ENCODE measurements at regions not wholly inside any gene's neighbourhood (a gene's known extent, or its start where the extent isn't known, plus 50 kb on each side); places are given as distances from the start of the nearest gene placed in this dataset.

DNA sequence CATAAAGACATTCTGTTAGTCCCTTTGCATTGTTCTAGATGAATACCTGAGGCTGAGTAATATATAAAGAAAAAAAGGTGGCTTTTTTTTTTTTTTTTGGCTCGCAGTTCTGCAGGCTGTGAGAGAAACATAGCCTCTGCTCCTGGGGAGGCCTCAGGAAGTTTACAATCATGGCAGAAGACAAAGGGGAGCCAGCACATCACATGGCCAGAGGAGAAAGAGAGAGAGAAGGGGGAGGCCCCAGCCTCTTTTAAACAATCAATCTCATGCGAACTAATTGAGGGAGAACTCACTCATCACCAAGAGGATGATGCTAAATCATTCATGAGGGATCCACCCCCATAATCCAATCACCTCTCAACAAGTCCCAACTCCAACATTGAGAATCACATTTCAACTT lies 364.0 kb upstream of the EPHA5 start (continued):
- TF ChIP-seq, protein P1, sequence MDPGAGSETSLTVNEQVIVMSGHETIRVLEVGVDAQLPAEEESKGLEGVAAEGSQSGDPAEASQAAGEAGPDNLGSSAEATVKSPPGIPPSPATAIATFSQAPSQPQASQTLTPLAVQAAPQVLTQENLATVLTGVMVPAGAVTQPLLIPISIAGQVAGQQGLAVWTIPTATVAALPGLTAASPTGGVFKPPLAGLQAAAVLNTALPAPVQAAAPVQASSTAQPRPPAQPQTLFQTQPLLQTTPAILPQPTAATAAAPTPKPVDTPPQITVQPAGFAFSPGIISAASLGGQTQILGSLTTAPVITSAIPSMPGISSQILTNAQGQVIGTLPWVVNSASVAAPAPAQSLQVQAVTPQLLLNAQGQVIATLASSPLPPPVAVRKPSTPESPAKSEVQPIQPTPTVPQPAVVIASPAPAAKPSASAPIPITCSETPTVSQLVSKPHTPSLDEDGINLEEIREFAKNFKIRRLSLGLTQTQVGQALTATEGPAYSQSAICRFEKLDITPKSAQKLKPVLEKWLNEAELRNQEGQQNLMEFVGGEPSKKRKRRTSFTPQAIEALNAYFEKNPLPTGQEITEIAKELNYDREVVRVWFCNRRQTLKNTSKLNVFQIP (CRISPR knock-in tag; IDR thresholded peaks at IDR 0.05; ENCODE audit: borderline replicate concordance, low read depth), result no peak
- TF ChIP-seq ZFP30 (CRISPR knock-in tag; IDR thresholded peaks at IDR 0.05), result no peak

- no peak for TF ChIP-seq PATZ1 (CRISPR knock-in tag; IDR thresholded peaks at IDR 0.05; ENCODE audit: borderline replicate concordance)
- no peak for TF ChIP-seq ARNTL (CRISPR knock-in tag; IDR thresholded peaks at IDR 0.05; ENCODE audit: borderline replicate concordance, low read depth)
- TF ChIP-seq ZNF565 (CRISPR knock-in tag; conservative IDR thresholded peaks at IDR 0.05; ENCODE audit: low read depth), result no peak
- no peak for TF ChIP-seq ZNF8 (CRISPR knock-in tag; IDR thresholded peaks at IDR 0.05)
- no peak for TF ChIP-seq TCF4 (CRISPR knock-in tag; IDR thresholded peaks at IDR 0.05; ENCODE audit: borderline replicate concordance)
- no peak for TF ChIP-seq CSDC2 (CRISPR knock-in tag; IDR thresholded peaks at IDR 0.05)
- no peak for TF ChIP-seq ZNF70 (CRISPR knock-in tag; IDR thresholded peaks at IDR 0.05)
- no peak for TF ChIP-seq ZFP3 (CRISPR knock-in tag; IDR thresholded peaks at IDR 0.05)
- no peak for TF ChIP-seq PPARA (CRISPR knock-in tag; IDR thresholded peaks at IDR 0.05; ENCODE audit: borderline replicate concordance)
- TF ChIP-seq OSR1 (CRISPR knock-in tag; IDR thresholded peaks at IDR 0.05), result no peak
- TF ChIP-seq SNAI2 (CRISPR knock-in tag; IDR thresholded peaks at IDR 0.05), result no peak
- no peak for TF ChIP-seq TOX (CRISPR knock-in tag; IDR thresholded peaks at IDR 0.05; ENCODE audit: borderline replicate concordance)
- no peak for ATAC-seq
Measured at GRCh38 chr4:66032571-66032970, 362.3 kb upstream of the EPHA5 start.

- ATAC-seq, result no peak
- TF ChIP-seq PPARA (CRISPR knock-in tag; IDR thresholded peaks at IDR 0.05; ENCODE audit: borderline replicate concordance) (no peak), ZFP30 (CRISPR knock-in tag; IDR thresholded peaks at IDR 0.05) (no peak), TCF4 (CRISPR knock-in tag; IDR thresholded peaks at IDR 0.05; ENCODE audit: borderline replicate concordance) (no peak), ZFP3 (CRISPR knock-in tag; IDR thresholded peaks at IDR 0.05) (no peak), OSR1 (CRISPR knock-in tag; IDR thresholded peaks at IDR 0.05) (no peak), ISL1 (CRISPR knock-in tag; IDR thresholded peaks at IDR 0.05) (no peak), SNAI2 (CRISPR knock-in tag; IDR thresholded peaks at IDR 0.05) (no peak), ZC3H10 (CRISPR knock-in tag; IDR thresholded peaks at IDR 0.05) (no peak), ZNF8 (CRISPR knock-in tag; IDR thresholded peaks at IDR 0.05) (no peak), ZNF70 (CRISPR knock-in tag; IDR thresholded peaks at IDR 0.05) (no peak), CSDC2 (CRISPR knock-in tag; IDR thresholded peaks at IDR 0.05) (no peak), ARNTL (CRISPR knock-in tag; IDR thresholded peaks at IDR 0.05; ENCODE audit: borderline replicate concordance, low read depth) (no peak), TOX (CRISPR knock-in tag; IDR thresholded peaks at IDR 0.05; ENCODE audit: borderline replicate concordance) (no peak), ESRRG (CRISPR knock-in tag; IDR thresholded peaks at IDR 0.05) (no peak), PATZ1 (CRISPR knock-in tag; IDR thresholded peaks at IDR 0.05; ENCODE audit: borderline replicate concordance) (no peak)
- TF ChIP-seq, protein P2, sequence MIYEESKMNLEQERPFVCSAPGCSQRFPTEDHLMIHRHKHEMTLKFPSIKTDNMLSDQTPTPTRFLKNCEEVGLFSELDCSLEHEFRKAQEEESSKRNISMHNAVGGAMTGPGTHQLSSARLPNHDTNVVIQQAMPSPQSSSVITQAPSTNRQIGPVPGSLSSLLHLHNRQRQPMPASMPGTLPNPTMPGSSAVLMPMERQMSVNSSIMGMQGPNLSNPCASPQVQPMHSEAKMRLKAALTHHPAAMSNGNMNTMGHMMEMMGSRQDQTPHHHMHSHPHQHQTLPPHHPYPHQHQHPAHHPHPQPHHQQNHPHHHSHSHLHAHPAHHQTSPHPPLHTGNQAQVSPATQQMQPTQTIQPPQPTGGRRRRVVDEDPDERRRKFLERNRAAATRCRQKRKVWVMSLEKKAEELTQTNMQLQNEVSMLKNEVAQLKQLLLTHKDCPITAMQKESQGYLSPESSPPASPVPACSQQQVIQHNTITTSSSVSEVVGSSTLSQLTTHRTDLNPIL (CRISPR knock-in tag; IDR thresholded peaks at IDR 0.05; ENCODE audit: low read depth), result no peak
- TF ChIP-seq, protein P1 (CRISPR knock-in tag; IDR thresholded peaks at IDR 0.05; ENCODE audit: borderline replicate concordance, low read depth), result no peak
Measured at GRCh38 chr4:66028668-66029067, 358.4 kb upstream of the EPHA5 start.

DNA sequence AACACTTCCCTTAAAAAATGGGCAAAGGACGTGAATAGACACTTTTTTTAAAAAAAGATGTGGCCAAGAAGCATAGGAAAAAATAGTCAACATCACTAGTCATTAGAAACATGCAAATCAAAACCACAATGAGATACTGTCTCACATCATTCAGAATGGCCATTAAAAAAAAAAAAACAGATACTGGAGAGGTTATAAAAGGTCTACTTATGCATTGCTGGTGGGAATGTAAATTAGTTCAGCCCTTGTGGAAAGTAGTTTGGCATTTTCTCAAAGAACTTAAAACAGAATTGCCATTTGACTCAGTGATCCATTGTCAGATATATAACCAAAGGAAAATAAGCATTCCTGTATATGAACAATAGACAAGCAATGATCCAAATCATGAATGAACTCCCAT lies 352.8 kb upstream of the EPHA5 start:
- no peak for ATAC-seq
- no peak for TF ChIP-seq ZNF70 (CRISPR knock-in tag; IDR thresholded peaks at IDR 0.05)
- no peak for TF ChIP-seq ARNTL (CRISPR knock-in tag; IDR thresholded peaks at IDR 0.05; ENCODE audit: borderline replicate concordance, low read depth)
- TF ChIP-seq CSRNP3 (CRISPR knock-in tag; IDR thresholded peaks at IDR 0.05), result no peak
- no peak for TF ChIP-seq ZNF8 (CRISPR knock-in tag; IDR thresholded peaks at IDR 0.05)
- TF ChIP-seq ZFP3 (CRISPR knock-in tag; IDR thresholded peaks at IDR 0.05), result no peak
- no peak for TF ChIP-seq OSR1 (CRISPR knock-in tag; IDR thresholded peaks at IDR 0.05)
